WERI-Rb-1 (cell line): ENCODE measurements at regions not wholly inside any gene's neighbourhood (a gene's known extent, or its start where the extent isn't known, plus 50 kb on each side); places are given as distances from the start of the nearest gene placed in this dataset.
"Not testable (repeated sequence)": the region's sequence is repeated elsewhere in the genome, so short reads cannot be mapped to it uniquely, and the experiment has no call there.

Source experiments
- DNase-seq: peaks from one replicate; pipeline ENCODE4 v3.0.0-alpha.2; 2020
- H3K27ac ChIP-seq: fragments of 250-450 bp; sonication (Bioruptor Pico); 2 replicates; pipeline ENCODE4 v1.5.1; 2020; ENCODE audit warnings: mild to moderate bottlenecking, moderate library complexity
- H3K27me3 ChIP-seq: fragments of 250-450 bp; sonication (Bioruptor Pico); 2 replicates; pipeline ENCODE4 v1.5.1; 2021; ENCODE audit warnings: mild to moderate bottlenecking, low read depth, moderate library complexity; ENCODE audit not compliant: insufficient read depth, severe bottlenecking
- H3K36me3 ChIP-seq: fragments of 250-450 bp; sonication (Bioruptor Pico); 2 replicates; pipeline ENCODE4 v1.5.1; 2020; ENCODE audit warnings: mild to moderate bottlenecking, moderate library complexity
- H3K4me3 ChIP-seq: 2 replicates; pipeline ENCODE4 v1.5.1; 2011; ENCODE audit warnings: low read depth, mild to moderate bottlenecking, control low read depth, low read length
- H3K9me3 ChIP-seq: fragments of 250-450 bp; sonication (Bioruptor Pico); 2 replicates; pipeline ENCODE4 v1.5.1; 2021; ENCODE audit warnings: mild to moderate bottlenecking, moderate library complexity; ENCODE audit not compliant: severe bottlenecking
- TF ChIP-seq, protein P1 (sequence below): IDR thresholded peaks from 2 replicates; pipeline ENCODE4 v1.5.1; 2011; ENCODE audit warnings: low read depth, mild to moderate bottlenecking, control low read depth, inconsistent platforms, low read length

- H3K27ac ChIP-seq, result no peak overlapping the region
- DNase-seq, result no peak
- TF ChIP-seq, protein P1, sequence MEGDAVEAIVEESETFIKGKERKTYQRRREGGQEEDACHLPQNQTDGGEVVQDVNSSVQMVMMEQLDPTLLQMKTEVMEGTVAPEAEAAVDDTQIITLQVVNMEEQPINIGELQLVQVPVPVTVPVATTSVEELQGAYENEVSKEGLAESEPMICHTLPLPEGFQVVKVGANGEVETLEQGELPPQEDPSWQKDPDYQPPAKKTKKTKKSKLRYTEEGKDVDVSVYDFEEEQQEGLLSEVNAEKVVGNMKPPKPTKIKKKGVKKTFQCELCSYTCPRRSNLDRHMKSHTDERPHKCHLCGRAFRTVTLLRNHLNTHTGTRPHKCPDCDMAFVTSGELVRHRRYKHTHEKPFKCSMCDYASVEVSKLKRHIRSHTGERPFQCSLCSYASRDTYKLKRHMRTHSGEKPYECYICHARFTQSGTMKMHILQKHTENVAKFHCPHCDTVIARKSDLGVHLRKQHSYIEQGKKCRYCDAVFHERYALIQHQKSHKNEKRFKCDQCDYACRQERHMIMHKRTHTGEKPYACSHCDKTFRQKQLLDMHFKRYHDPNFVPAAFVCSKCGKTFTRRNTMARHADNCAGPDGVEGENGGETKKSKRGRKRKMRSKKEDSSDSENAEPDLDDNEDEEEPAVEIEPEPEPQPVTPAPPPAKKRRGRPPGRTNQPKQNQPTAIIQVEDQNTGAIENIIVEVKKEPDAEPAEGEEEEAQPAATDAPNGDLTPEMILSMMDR, result no peak
Observed at GRCh38 chr1:242806324-242806723, 281.8 kb upstream of the PLD5 start.

DNA sequence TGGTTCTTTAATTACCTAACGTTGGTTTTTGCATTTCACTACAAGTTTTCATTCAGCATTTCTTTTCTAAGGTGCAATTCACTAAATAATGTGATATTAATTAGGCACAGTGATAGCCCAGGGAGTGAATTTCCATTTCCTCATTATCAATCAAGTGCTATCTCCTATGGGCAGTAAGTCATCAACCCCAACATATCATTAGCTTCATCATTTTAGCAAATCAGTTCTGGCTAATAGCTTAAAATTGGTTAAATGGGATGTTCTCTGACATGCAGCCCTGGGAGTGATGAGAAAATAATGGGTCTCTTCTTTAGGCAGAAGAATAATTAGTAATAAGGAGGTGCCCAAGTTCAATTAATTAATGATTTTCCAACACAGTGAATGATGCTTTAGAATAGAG lies 280.9 kb upstream of the PLD5 start:
- H3K27me3 ChIP-seq, H3K9me3 ChIP-seq, H3K4me3 ChIP-seq, H3K27ac ChIP-seq, H3K36me3 ChIP-seq, DNase-seq: not testable (repeated sequence)

More at GRCh38 chr1:242806324-242806723, 281.8 kb upstream of the PLD5 start:
- Histone ChIP-seq H3K9me3 (no peaks in the 10 kb centered on the region), H3K4me3 (no peak overlapping the region), H3K36me3 (no peaks in the 10 kb centered on the region), H3K27me3 (no peaks in the 10 kb centered on the region)

GRCh38 chr1:242802973-242803372 lies 278.5 kb upstream of the PLD5 start:
- H3K27ac ChIP-seq, result no peak overlapping the region
- no peaks in the 10 kb centered on the region for H3K27me3 ChIP-seq
- H3K36me3 ChIP-seq, result no peaks in the 10 kb centered on the region
- DNase-seq, result no peak
- no peak overlapping the region for H3K4me3 ChIP-seq
- no peaks in the 10 kb centered on the region for H3K9me3 ChIP-seq
- TF ChIP-seq, protein P1, result no peak

DNA sequence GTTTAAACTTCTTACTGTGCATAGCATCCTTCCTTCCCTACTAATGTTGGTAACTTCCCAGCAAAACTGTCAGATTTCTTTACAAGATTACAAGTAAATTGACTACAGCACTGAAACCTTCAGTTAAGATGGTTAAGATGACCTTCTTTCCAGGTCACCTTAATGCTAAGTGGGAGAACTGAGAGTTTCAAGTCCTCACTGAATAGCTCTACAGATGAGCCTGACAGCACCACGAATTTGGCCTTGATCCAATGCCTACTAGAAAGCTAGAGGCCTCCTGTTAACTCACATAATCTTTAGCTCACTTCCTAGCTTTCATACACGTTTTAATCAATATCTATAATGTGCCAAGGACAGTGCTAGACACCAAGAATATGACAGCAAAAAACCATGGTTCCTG lies 276.0 kb upstream of the PLD5 start:
- no peaks in the 10 kb centered on the region for H3K36me3 ChIP-seq
- H3K9me3 ChIP-seq, result no peaks in the 10 kb centered on the region
- H3K4me3 ChIP-seq, result no peak overlapping the region
- H3K27ac ChIP-seq, result no peak overlapping the region
- DNase-seq, result no peak
- H3K27me3 ChIP-seq, result no peaks in the 10 kb centered on the region
- TF ChIP-seq, protein P1, result no peak

- Histone ChIP-seq H3K4me3 (no peak overlapping the region), H3K36me3 (no peaks in the 10 kb centered on the region), H3K27me3 (no peaks in the 10 kb centered on the region), H3K27ac (no peak overlapping the region), H3K9me3 (no peaks in the 10 kb centered on the region)
- DNase-seq, result no peak
- TF ChIP-seq, protein P1, result no peak
Observed at GRCh38 chr1:242797856-242798255, 273.4 kb upstream of the PLD5 start.

- TF ChIP-seq, protein P1, result no peak
- peaks cover 9% of the 10 kb centered on the region for H3K9me3 ChIP-seq
- DNase-seq, result no peak
Observed at GRCh38 chr1:242788771-242789170, 264.3 kb upstream of the PLD5 start.

More at GRCh38 chr1:242788771-242789170, 264.3 kb upstream of the PLD5 start:
- H3K4me3 ChIP-seq, result no peak overlapping the region
- no peaks in the 10 kb centered on the region for H3K27me3 ChIP-seq
- no peak overlapping the region for H3K27ac ChIP-seq
- H3K36me3 ChIP-seq, result no peaks in the 10 kb centered on the region
